ENCODE measurements at regions not wholly inside any gene's neighbourhood (a gene's known extent, or its start where the extent isn't known, plus 50 kb on each side); places are given as distances from the start of the nearest gene placed in this dataset.

GRCh38 chr5:75952963-75953362 lies 130.2 kb upstream of the SV2C start:
- no peak for DNase-seq (ENCODE audit: low read depth)
- H3K4me3 ChIP-seq (ENCODE audit: control insufficient read depth, low read depth, low read length): no peak overlapping the region
- no peak for TF ChIP-seq CTCF (conservative IDR thresholded peaks at IDR 0.05; ENCODE audit: control insufficient read depth, insufficient read depth, low read depth, low read length)

GRCh38 chr5:75952291-75952690 lies 130.9 kb upstream of the SV2C start:
- TF ChIP-seq CTCF (conservative IDR thresholded peaks at IDR 0.05; ENCODE audit: control insufficient read depth, insufficient read depth, low read depth, low read length): no peak

GRCh38 chr5:75951716-75952115 lies 131.5 kb upstream of the SV2C start:
- H3K4me3 ChIP-seq (ENCODE audit: control insufficient read depth, low read depth, low read length): no peak overlapping the region
- TF ChIP-seq CTCF (conservative IDR thresholded peaks at IDR 0.05; ENCODE audit: control insufficient read depth, insufficient read depth, low read depth, low read length): no peak
- DNase-seq (ENCODE audit: low read depth): no peak

More at GRCh38 chr5:75952291-75952690, 130.9 kb upstream of the SV2C start:
- DNase-seq (ENCODE audit: low read depth): no peak
- H3K4me3 ChIP-seq (ENCODE audit: control insufficient read depth, low read depth, low read length): no peak overlapping the region

- no peak overlapping the region for H3K4me3 ChIP-seq (ENCODE audit: control insufficient read depth, low read depth, low read length)
- no peak for DNase-seq (ENCODE audit: low read depth)
- TF ChIP-seq CTCF (conservative IDR thresholded peaks at IDR 0.05; ENCODE audit: control insufficient read depth, insufficient read depth, low read depth, low read length): no peak
Observed at GRCh38 chr5:75951158-75951557, 132.0 kb upstream of the SV2C start.

- TF ChIP-seq CTCF (conservative IDR thresholded peaks at IDR 0.05; ENCODE audit: control insufficient read depth, insufficient read depth, low read depth, low read length): no peak
- H3K4me3 ChIP-seq (ENCODE audit: control insufficient read depth, low read depth, low read length): no peak overlapping the region
- no peak for DNase-seq (ENCODE audit: low read depth)
Observed at GRCh38 chr5:75948438-75948837, 134.7 kb upstream of the SV2C start.

GRCh38 chr5:75940418-75940817 lies 142.8 kb upstream of the SV2C start:
- H3K4me3 ChIP-seq (ENCODE audit: control insufficient read depth, low read depth, low read length): no peak overlapping the region
- no peak for DNase-seq (ENCODE audit: low read depth)
- TF ChIP-seq CTCF (conservative IDR thresholded peaks at IDR 0.05; ENCODE audit: control insufficient read depth, insufficient read depth, low read depth, low read length): no peak

GRCh38 chr5:75935572-75935971 lies 147.6 kb upstream of the SV2C start:
- no peak for TF ChIP-seq CTCF (conservative IDR thresholded peaks at IDR 0.05; ENCODE audit: control insufficient read depth, insufficient read depth, low read depth, low read length)
- DNase-seq (ENCODE audit: low read depth): no peak
- no peak overlapping the region for H3K4me3 ChIP-seq (ENCODE audit: control insufficient read depth, low read depth, low read length)
